ENCODE measurements at regions not wholly inside any gene's neighbourhood (a gene's known extent, or its start where the extent isn't known, plus 50 kb on each side); places are given as distances from the start of the nearest gene placed in this dataset.

- TF ChIP-seq CTCF (IDR thresholded peaks at IDR 0.05): no peak
- no peak for TF ChIP-seq POLR2A (IDR thresholded peaks at IDR 0.05)
Observed at GRCh38 chr16:61083711-61084110, 952.5 kb downstream of the CDH8 start.
